Right lobe of liver (tissue), 6 donors: ENCODE measurements at regions not wholly inside any gene's neighbourhood (a gene's known extent, or its start where the extent isn't known, plus 50 kb on each side); places are given as distances from the start of the nearest gene placed in this dataset.

Experiments used
- ATAC-seq, 4 donors: fragments of 200-7000 bp; cut with Tn5 transposase; one replicate each; pipeline ENCODE4 v1.9.1; 2020; ENCODE audit warnings: mild to moderate bottlenecking in 4 of 4, moderate library complexity in 4 of 4
- DNase-seq, 3 donors: peaks; one replicate each; pipeline ENCODE4 v3.0.0-alpha.2; 2020
- H3K27ac ChIP-seq, 3 donors: fragments of 200-600 bp; one replicate each; pipeline ENCODE4 v1.8.0; 2022
- H3K27me3 ChIP-seq, 2 donors: fragments of 200-600 bp; one replicate each; pipeline ENCODE4 v1.8.0; 2022
- H3K36me3 ChIP-seq, 4 donors: fragments of 200-600 bp; sonication (generic) in 1 of 4; one replicate each; pipeline versions ENCODE4 v1.5.1 to v1.8.0; 2017 to 2022; ENCODE audit warnings: control low read depth in 1 of 4
- H3K4me1 ChIP-seq, 4 donors: fragments of 200-600 bp; sonication (generic) in 1 of 4; one replicate each; pipeline versions ENCODE4 v1.5.1 to v1.8.0; 2017 to 2022; ENCODE audit warnings: control low read depth in 1 of 4
- H3K4me3 ChIP-seq, 3 donors: fragments of 200-600 bp; one replicate each; pipeline ENCODE4 v1.8.0; 2022
- H3K9me3 ChIP-seq, 4 donors: fragments of 200-600 bp; sonication (generic) in 1 of 4; one replicate each; pipeline versions ENCODE4 v1.5.1 to v1.8.0; 2017 to 2022; ENCODE audit warnings: control low read depth in 1 of 4
- CTCF ChIP-seq, 4 donors: fragments of 200-600 bp in 3 of 4; fragments of 450-650 bp in 1 of 4; IDR thresholded peaks; one replicate each; pipeline versions ENCODE4 v1.5.1 to v1.8.0; 2016 to 2022; ENCODE audit warnings: antibody characterized with exemption in 4 of 4, mild to moderate bottlenecking in 2 of 4
- POLR2A ChIP-seq: fragments of 450-650 bp; IDR thresholded peaks from one replicate; pipeline ENCODE4 v1.6.1; 2017; ENCODE audit warnings: antibody characterized with exemption, mild to moderate bottlenecking
- WGBS: methylation state at CpG from one replicate; pipeline ENCODE4 v1.1.6; 2018; ENCODE audit warnings: low coverage, low lambda C conversion rate; ENCODE audit not compliant: insufficient coverage; ENCODE audit errors: missing lambda C conversion rate; 5-methylcytosine and 5-hydroxymethylcytosine counted together
- intact Hi-C, 2 donors: fragments of 100-400 bp; cut with DNase I; formaldehyde crosslinking; loops; one replicate each; pipeline versions ENCODE4 v1.11.2 to v1.14.1; 2022
- donor health status: DM: no; HTN: yes; CAD: no.
- donor health status: DM: no; HTN: no; CAD: no.
- donor health status: DM: no; HTN: no; CAD: no.
- donor health status: DM: no; HTN: yes; CAD: no.
- donor health status: DM: no; HTN: yes; CAD: no.

DNA sequence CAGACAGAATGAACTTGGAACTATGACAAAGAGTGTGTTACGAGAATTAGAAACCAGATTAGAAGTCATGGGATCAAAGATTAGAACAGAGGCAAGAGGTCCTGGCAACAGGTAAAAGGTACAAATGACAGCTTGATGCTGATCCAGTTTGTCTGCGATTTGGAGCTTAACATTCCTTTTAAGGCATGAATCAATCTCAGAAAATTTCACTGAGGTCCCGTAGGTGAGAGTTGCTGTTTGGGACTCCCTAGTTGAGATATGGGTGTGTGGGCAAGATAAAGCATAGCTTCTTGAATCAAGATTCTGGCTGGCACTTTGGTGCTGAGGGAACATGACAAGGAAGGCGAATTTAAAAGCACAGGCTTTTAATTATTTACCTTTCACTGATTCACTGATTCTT, 62.6 kb upstream of the ACSL4 start:
- H3K36me3 ChIP-seq: no peaks in the 10 kb centered on the region
- intact Hi-C loops: no loop called here
- ATAC-seq (peak in 2 of 4 donors; percentile 36 to 63), DNase-seq (no peak)
- peak overlapping the region in 1 of 3 donors; percentile 39 for H3K27ac ChIP-seq
- H3K9me3 ChIP-seq: no peaks in the 10 kb centered on the region
- peaks cover 0 to 21% of the 10 kb centered on the region in 2 donors for H3K27me3 ChIP-seq
- TF ChIP-seq POLR2A (no peak), CTCF (IDR thresholded peaks at IDR 0.05) (no peak)
- H3K4me1 ChIP-seq: peaks cover 0 to 7% (median 2%) of the 10 kb centered on the region in 4 donors
- WGBS: 23% methylated on average over 4 of the region's 4 CpGs
- no peak overlapping the region for H3K4me3 ChIP-seq

- Histone ChIP-seq H3K36me3 (no peaks in the 10 kb centered on the region), H3K27me3 (peaks cover 0 to 20% of the 10 kb centered on the region in 2 donors), H3K4me3 (no peak overlapping the region), H3K27ac (peak overlapping the region in 1 of 3 donors; percentile 16), H3K9me3 (no peaks in the 10 kb centered on the region), H3K4me1 (peaks cover 0 to 7% (median 2%) of the 10 kb centered on the region in 4 donors)
- ATAC-seq (peak in 3 of 4 donors; percentile 80 to 91 (median 83)), DNase-seq (peak in 2 of 3 donors; percentile 47 to 60)
- intact Hi-C loops: no loop called here
- TF ChIP-seq CTCF (IDR thresholded peaks at IDR 0.05) (no peak), POLR2A (no peak)
- 13% methylated on average over 1 of the region's 1 CpG for WGBS
These were observed 64.4 kb upstream of the ACSL4 start for GRCh38 chrX:109797311-109797975.

- intact Hi-C loops: no loop called here
- Histone ChIP-seq H3K27me3 (no peaks in the 10 kb centered on the region), H3K9me3 (no peaks in the 10 kb centered on the region), H3K4me1 (no peaks in the 10 kb centered on the region), H3K4me3 (no peak overlapping the region), H3K27ac (no peak overlapping the region), H3K36me3 (no peaks in the 10 kb centered on the region)
- 53% methylated on average over 5 of the region's 6 CpGs for WGBS
- no peak for TF ChIP-seq POLR2A
- no peak for TF ChIP-seq CTCF (IDR thresholded peaks at IDR 0.05)
- DNase-seq (no peak), ATAC-seq (peak in 1 of 4 donors; percentile 56)
These were observed 79.2 kb upstream of the ACSL4 start for GRCh38 chrX:109812236-109812635.

GRCh38 chrX:109813236-109813635, 80.2 kb upstream of the ACSL4 start:
- Histone ChIP-seq H3K9me3 (no peaks in the 10 kb centered on the region), H3K4me3 (no peak overlapping the region), H3K27me3 (no peaks in the 10 kb centered on the region), H3K36me3 (no peaks in the 10 kb centered on the region), H3K4me1 (no peaks in the 10 kb centered on the region), H3K27ac (no peak overlapping the region)
- no peak for DNase-seq
- ATAC-seq: no peak
- TF ChIP-seq CTCF (IDR thresholded peaks at IDR 0.05): no peak
- TF ChIP-seq POLR2A: no peak
- intact Hi-C loops: no loop called here
